Stomach (tissue), 4 donors: ENCODE measurements at regions not wholly inside any gene's neighbourhood (a gene's known extent, or its start where the extent isn't known, plus 50 kb on each side); places are given as distances from the start of the nearest gene placed in this dataset.

Experiments
- POLR2AphosphoS5 ChIP-seq, 3 donors: sonication (generic); formaldehyde crosslinking; IDR thresholded peaks; one replicate each; pipeline ENCODE4 v1.6.1; 2016; ENCODE audit warnings: antibody characterized with exemption in 3 of 3
- TF ChIP-seq, protein P1 (sequence below), 7 experiments: fragments of 450-650 bp in 4 of 7; fragments of 200-600 bp in 3 of 7; sonication (generic) in 3 of 7; IDR thresholded peaks; one replicate each; pipeline ENCODE4 v1.5.1; 2016 to 2019; ENCODE audit warnings: antibody characterized with exemption in 7 of 7, control low read depth in 2 of 7, mild to moderate bottlenecking in 1 of 7

DNA sequence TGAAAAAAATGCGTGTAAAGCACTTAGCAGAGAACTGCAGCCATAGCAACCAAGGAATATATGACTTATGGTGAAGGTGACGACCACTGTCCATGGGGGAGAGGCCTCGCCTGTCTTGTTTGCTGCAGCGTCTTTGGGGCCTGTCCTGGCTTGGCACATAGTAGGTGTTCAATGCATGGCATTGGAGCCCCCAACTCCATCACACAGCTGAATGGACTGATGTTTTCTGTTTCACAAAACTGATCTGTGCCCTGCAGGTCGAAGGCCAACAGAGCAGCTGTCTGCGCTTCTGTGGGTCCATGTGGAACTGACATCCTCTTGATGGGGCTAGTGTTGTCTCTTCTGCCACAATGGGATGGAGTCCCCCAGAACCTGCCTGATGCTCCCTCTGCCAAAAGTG lies 296.0 kb downstream of the PTPRU start:
- TF ChIP-seq, protein P1, sequence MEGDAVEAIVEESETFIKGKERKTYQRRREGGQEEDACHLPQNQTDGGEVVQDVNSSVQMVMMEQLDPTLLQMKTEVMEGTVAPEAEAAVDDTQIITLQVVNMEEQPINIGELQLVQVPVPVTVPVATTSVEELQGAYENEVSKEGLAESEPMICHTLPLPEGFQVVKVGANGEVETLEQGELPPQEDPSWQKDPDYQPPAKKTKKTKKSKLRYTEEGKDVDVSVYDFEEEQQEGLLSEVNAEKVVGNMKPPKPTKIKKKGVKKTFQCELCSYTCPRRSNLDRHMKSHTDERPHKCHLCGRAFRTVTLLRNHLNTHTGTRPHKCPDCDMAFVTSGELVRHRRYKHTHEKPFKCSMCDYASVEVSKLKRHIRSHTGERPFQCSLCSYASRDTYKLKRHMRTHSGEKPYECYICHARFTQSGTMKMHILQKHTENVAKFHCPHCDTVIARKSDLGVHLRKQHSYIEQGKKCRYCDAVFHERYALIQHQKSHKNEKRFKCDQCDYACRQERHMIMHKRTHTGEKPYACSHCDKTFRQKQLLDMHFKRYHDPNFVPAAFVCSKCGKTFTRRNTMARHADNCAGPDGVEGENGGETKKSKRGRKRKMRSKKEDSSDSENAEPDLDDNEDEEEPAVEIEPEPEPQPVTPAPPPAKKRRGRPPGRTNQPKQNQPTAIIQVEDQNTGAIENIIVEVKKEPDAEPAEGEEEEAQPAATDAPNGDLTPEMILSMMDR (IDR thresholded peaks at IDR 0.05), result no peak
- TF ChIP-seq POLR2AphosphoS5 (IDR thresholded peaks at IDR 0.05), result no peak
